HUDEP-2 (cell line): ENCODE measurements at regions not wholly inside any gene's neighbourhood (a gene's known extent, or its start where the extent isn't known, plus 50 kb on each side); places are given as distances from the start of the nearest gene placed in this dataset.

Experiments used
- DNase-seq, 76 experiments: peaks; one replicate each; lab custom pipeline; 2025; ENCODE audit not compliant: unreplicated experiment in 76 of 76; lab: John Stamatoyannopoulos, UW

GRCh38 chr6:157755746-157756411, 67.2 kb upstream of the SNX9 start:
- DNase-seq: no peak

GRCh38 chr6:157756708-157757429, 66.2 kb upstream of the SNX9 start:
- DNase-seq: peak in 73 of 76 experiments; percentile 28 to 93 (median 80)

GRCh38 chr6:157757430-157758403, 65.3 kb upstream of the SNX9 start:
- DNase-seq: no peak

GRCh38 chr6:157758516-157759023, 64.5 kb upstream of the SNX9 start:
- DNase-seq: no peak

GRCh38 chr6:157759028-157759427, 64.0 kb upstream of the SNX9 start:
- no peak for DNase-seq

GRCh38 chr6:157760137-157760536, 62.9 kb upstream of the SNX9 start:
- no peak for DNase-seq

GRCh38 chr6:157760589-157761330, 62.3 kb upstream of the SNX9 start:
- DNase-seq: no peak

GRCh38 chr6:157761331-157761921, 61.6 kb upstream of the SNX9 start:
- DNase-seq: no peak

GRCh38 chr6:157761926-157762325, 61.1 kb upstream of the SNX9 start:
- DNase-seq: no peak

GRCh38 chr6:157762636-157763035, 60.4 kb upstream of the SNX9 start:
- DNase-seq: peak in 13 of 76 experiments; percentile 8 to 34 (median 21)

- DNase-seq: no peak
Observed at GRCh38 chr6:157763129-157763903, 59.7 kb upstream of the SNX9 start.

- DNase-seq: no peak
Observed at GRCh38 chr6:157763904-157764177, 59.2 kb upstream of the SNX9 start.

- DNase-seq: peak in 7 of 76 experiments; percentile 16 to 29 (median 25)
Observed at GRCh38 chr6:157764178-157765068, 58.6 kb upstream of the SNX9 start.

GRCh38 chr6:157766901-157767774, 55.9 kb upstream of the SNX9 start:
- no peak for DNase-seq

GRCh38 chr6:157767775-157768156, 55.3 kb upstream of the SNX9 start:
- DNase-seq: no peak

GRCh38 chr6:157768304-157768703, 54.7 kb upstream of the SNX9 start:
- DNase-seq: no peak

- DNase-seq: no peak
Observed at GRCh38 chr6:157768863-157769551, 54.0 kb upstream of the SNX9 start.
